HCT116 (cell line): ENCODE measurements at regions not wholly inside any gene's neighbourhood (a gene's known extent, or its start where the extent isn't known, plus 50 kb on each side); places are given as distances from the start of the nearest gene placed in this dataset.

Experiments
- CTCF ChIP-seq, 3 experiments: fragments of 200-600 bp in 1 of 3; sonication (generic) in 1 of 3; IDR thresholded peaks in 2 of 3; conservative IDR thresholded peaks in 1 of 3; 2 replicates each; pipeline ENCODE4 v1.5.1; 2012 to 2017; ENCODE audit warnings: low read depth in 2 of 3, low read length in 2 of 3, antibody characterized with exemption in 1 of 3, borderline replicate concordance in 1 of 3, control low read depth in 1 of 3, mild to moderate bottlenecking in 1 of 3, mixed read lengths in 1 of 3, mixed run types in 1 of 3, moderate library complexity in 1 of 3; ENCODE audit not compliant: insufficient read depth in 1 of 3
- EZH2 ChIP-seq: fragments of 200-600 bp; sonication (generic); IDR thresholded peaks from 2 replicates; pipeline ENCODE4 v1.6.1; 2017; ENCODE audit warnings: antibody characterized with exemption, mixed run types
- POLR2AphosphoS5 ChIP-seq: IDR thresholded peaks from 2 replicates; pipeline ENCODE4 v1.6.1; 2011; ENCODE audit warnings: mild to moderate bottlenecking, low read depth, low read length, moderate library complexity
- YY1 ChIP-seq: IDR thresholded peaks from 2 replicates; pipeline ENCODE4 v1.6.1; 2011; ENCODE audit warnings: low read length, low read depth, moderate library complexity, mild to moderate bottlenecking; ENCODE audit not compliant: insufficient replicate concordance; ENCODE audit errors: extremely low read depth
- ZFX ChIP-seq: fragments of 450-650 bp; IDR thresholded peaks from 2 replicates; pipeline ENCODE4 v1.6.1; 2017
- TF ChIP-seq, protein P1 (sequence below): IDR thresholded peaks from 2 replicates; pipeline ENCODE4 v1.6.1; 2012; ENCODE audit warnings: low read depth

DNA sequence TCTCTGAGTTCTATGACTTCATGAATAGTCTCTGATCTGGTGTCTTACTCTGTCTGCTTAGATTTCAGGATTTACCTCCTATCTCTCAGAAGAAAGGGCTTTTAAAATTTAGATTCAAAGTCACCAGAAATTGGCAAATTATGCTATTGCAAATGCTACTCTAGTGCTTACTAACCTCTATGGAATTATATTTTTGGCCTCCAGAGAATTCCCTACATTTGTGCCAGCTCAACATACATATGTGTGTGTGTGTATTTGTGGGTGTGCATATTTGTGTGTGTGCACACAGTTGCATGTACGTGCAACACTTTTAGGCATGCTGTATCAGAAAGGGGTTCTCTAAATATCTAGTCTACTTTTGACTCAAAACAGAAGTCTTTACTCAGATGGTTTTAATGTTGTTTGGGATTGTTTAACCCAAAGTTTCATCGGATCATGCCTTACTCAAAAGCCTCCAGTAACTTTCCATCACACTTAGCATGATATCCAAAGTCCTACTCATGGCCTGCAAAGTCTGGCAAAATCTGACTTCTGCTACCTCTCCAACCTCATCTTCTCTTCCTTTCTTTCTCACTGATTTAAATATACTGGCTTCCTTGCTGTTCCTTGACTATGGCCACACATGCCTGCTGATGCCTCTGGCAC is 147.6 kb upstream of the NR3C1 start:
- TF ChIP-seq, protein P1, sequence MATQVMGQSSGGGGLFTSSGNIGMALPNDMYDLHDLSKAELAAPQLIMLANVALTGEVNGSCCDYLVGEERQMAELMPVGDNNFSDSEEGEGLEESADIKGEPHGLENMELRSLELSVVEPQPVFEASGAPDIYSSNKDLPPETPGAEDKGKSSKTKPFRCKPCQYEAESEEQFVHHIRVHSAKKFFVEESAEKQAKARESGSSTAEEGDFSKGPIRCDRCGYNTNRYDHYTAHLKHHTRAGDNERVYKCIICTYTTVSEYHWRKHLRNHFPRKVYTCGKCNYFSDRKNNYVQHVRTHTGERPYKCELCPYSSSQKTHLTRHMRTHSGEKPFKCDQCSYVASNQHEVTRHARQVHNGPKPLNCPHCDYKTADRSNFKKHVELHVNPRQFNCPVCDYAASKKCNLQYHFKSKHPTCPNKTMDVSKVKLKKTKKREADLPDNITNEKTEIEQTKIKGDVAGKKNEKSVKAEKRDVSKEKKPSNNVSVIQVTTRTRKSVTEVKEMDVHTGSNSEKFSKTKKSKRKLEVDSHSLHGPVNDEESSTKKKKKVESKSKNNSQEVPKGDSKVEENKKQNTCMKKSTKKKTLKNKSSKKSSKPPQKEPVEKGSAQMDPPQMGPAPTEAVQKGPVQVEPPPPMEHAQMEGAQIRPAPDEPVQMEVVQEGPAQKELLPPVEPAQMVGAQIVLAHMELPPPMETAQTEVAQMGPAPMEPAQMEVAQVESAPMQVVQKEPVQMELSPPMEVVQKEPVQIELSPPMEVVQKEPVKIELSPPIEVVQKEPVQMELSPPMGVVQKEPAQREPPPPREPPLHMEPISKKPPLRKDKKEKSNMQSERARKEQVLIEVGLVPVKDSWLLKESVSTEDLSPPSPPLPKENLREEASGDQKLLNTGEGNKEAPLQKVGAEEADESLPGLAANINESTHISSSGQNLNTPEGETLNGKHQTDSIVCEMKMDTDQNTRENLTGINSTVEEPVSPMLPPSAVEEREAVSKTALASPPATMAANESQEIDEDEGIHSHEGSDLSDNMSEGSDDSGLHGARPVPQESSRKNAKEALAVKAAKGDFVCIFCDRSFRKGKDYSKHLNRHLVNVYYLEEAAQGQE = no peak
- TF ChIP-seq POLR2AphosphoS5 (no peak), YY1 (no peak), ZFX (no peak), EZH2 (no peak), CTCF (IDR thresholded peaks at IDR 0.05 in 2 of 3, conservative IDR thresholded peaks at IDR 0.05 in 1 of 3; ENCODE audit: borderline replicate concordance in 1 of 3, insufficient read depth in 1 of 3, low read depth in 2 of 3, low read length in 2 of 3) (no peak)
